Peyer's patch (tissue), 4 donors: ENCODE measurements at regions not wholly inside any gene's neighbourhood (a gene's known extent, or its start where the extent isn't known, plus 50 kb on each side); places are given as distances from the start of the nearest gene placed in this dataset.

Source experiments
- POLR2A ChIP-seq, 2 donors: fragments of 450-650 bp; IDR thresholded peaks; one replicate each; pipeline ENCODE4 v1.5.1; 2017; ENCODE audit warnings: antibody characterized with exemption in 2 of 2, mild to moderate bottlenecking in 2 of 2, moderate library complexity in 2 of 2
- TF ChIP-seq, protein P1 (sequence below), 6 experiments: fragments of 450-650 bp in 4 of 6; fragments of 200-600 bp in 2 of 6; sonication (generic) in 1 of 6; IDR thresholded peaks; one replicate each; pipeline ENCODE4 v1.5.1; 2017 to 2019; ENCODE audit warnings: antibody characterized with exemption in 6 of 6, mild to moderate bottlenecking in 3 of 6, moderate library complexity in 1 of 6

DNA sequence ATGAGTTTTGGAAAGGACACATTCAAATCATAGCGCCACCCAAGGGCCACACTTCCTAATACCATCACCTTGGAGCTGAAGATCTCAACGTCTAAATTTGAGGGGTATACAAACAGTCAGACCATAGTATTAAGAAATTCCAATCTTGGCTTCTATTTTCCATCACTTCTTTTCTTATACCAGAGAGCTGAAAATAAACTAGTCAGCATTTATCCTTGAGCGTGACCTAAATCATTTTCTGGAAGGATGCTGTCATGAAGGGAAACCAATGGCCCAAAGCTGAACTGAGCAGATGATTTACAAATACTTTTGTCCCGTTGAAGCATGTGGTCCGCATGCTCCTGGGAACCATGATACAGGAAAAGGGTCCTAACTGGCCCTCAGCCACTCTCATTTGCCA lies 921.9 kb downstream of the CCSER2 start:
- TF ChIP-seq, protein P1, sequence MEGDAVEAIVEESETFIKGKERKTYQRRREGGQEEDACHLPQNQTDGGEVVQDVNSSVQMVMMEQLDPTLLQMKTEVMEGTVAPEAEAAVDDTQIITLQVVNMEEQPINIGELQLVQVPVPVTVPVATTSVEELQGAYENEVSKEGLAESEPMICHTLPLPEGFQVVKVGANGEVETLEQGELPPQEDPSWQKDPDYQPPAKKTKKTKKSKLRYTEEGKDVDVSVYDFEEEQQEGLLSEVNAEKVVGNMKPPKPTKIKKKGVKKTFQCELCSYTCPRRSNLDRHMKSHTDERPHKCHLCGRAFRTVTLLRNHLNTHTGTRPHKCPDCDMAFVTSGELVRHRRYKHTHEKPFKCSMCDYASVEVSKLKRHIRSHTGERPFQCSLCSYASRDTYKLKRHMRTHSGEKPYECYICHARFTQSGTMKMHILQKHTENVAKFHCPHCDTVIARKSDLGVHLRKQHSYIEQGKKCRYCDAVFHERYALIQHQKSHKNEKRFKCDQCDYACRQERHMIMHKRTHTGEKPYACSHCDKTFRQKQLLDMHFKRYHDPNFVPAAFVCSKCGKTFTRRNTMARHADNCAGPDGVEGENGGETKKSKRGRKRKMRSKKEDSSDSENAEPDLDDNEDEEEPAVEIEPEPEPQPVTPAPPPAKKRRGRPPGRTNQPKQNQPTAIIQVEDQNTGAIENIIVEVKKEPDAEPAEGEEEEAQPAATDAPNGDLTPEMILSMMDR (IDR thresholded peaks at IDR 0.05) = no peak
- no peak for TF ChIP-seq POLR2A (IDR thresholded peaks at IDR 0.05)
